HEK293T (cell line): ENCODE measurements at regions not wholly inside any gene's neighbourhood (a gene's known extent, or its start where the extent isn't known, plus 50 kb on each side); places are given as distances from the start of the nearest gene placed in this dataset.
"Not testable (repeated sequence)": the region's sequence is repeated elsewhere in the genome, so short reads cannot be mapped to it uniquely, and the experiment has no call there.

Experiments used
- CTCF ChIA-PET: fragments of 350-600 bp; formaldehyde crosslinking; extraction: SDS; loops from one replicate; lab custom pipeline; 2021; ENCODE audit warnings: antibody characterized with exemption, inconsistent platforms; lab: Yijun Ruan, JAX
- POLR2A ChIA-PET: fragments of 350-600 bp; formaldehyde crosslinking; extraction: SDS; loops from one replicate; lab custom pipeline; 2020; ENCODE audit warnings: antibody characterized with exemption, inconsistent platforms; lab: Yijun Ruan, JAX
- DNase-seq: peaks from one replicate; pipeline ENCODE4 v3.0.0; 2012; ENCODE audit warnings: mixed read lengths; ENCODE audit errors: extremely low spot score
- ARNT ChIP-seq: fragments of 450-650 bp; IDR thresholded peaks from 2 replicates; pipeline ENCODE4 v1.6.1; 2017; ENCODE audit warnings: mild to moderate bottlenecking
- BHLHE40 ChIP-seq: fragments of 450-650 bp; IDR thresholded peaks from 2 replicates; pipeline ENCODE4 v1.6.1; 2016; ENCODE audit warnings: mild to moderate bottlenecking, moderate library complexity, borderline replicate concordance
- CTBP1 ChIP-seq: fragments of 450-650 bp; IDR thresholded peaks from 2 replicates; pipeline ENCODE4 v1.6.1; 2016; ENCODE audit warnings: borderline replicate concordance
- ELF4 ChIP-seq: fragments of 450-650 bp; IDR thresholded peaks from 2 replicates; pipeline ENCODE4 v1.6.1; 2017; ENCODE audit warnings: antibody characterized with exemption
- FOXA1 ChIP-seq: fragments of 450-650 bp; IDR thresholded peaks from 2 replicates; pipeline ENCODE4 v1.6.1; 2016; ENCODE audit warnings: mild to moderate bottlenecking
- FOXK2 ChIP-seq: fragments of 450-650 bp; IDR thresholded peaks from 2 replicates; pipeline ENCODE4 v1.6.1; 2016; ENCODE audit warnings: mild to moderate bottlenecking
- FOXM1 ChIP-seq: fragments of 450-650 bp; IDR thresholded peaks from 2 replicates; pipeline ENCODE4 v1.6.1; 2017; ENCODE audit warnings: mild to moderate bottlenecking, borderline replicate concordance
- HDGF ChIP-seq: fragments of 450-650 bp; IDR thresholded peaks from 2 replicates; pipeline ENCODE4 v1.6.1; 2017; ENCODE audit warnings: antibody characterized with exemption, borderline replicate concordance
- L3MBTL2 ChIP-seq: fragments of 450-650 bp; conservative IDR thresholded peaks from 2 replicates; pipeline ENCODE4 v1.6.1; 2016; ENCODE audit warnings: mild to moderate bottlenecking
- LEF1 ChIP-seq: fragments of 450-650 bp; IDR thresholded peaks from 2 replicates; pipeline ENCODE4 v1.6.1; 2017; ENCODE audit warnings: mild to moderate bottlenecking, borderline replicate concordance
- NFRKB ChIP-seq: fragments of 450-650 bp; IDR thresholded peaks from 2 replicates; pipeline ENCODE4 v1.6.1; 2016; ENCODE audit warnings: mild to moderate bottlenecking, moderate library complexity
- SP1 ChIP-seq: fragments of 450-650 bp; IDR thresholded peaks from 2 replicates; pipeline ENCODE4 v1.6.1; 2017
- SUZ12 ChIP-seq: fragments of 450-650 bp; IDR thresholded peaks from 2 replicates; pipeline ENCODE4 v1.6.1; 2016; ENCODE audit warnings: mild to moderate bottlenecking
- TARDBP ChIP-seq: fragments of 450-650 bp; IDR thresholded peaks from 2 replicates; pipeline ENCODE4 v1.6.1; 2016
- ZNF384 ChIP-seq: fragments of 450-650 bp; IDR thresholded peaks from 2 replicates; pipeline ENCODE4 v1.6.1; 2016
- TF ChIP-seq, protein P1 (sequence below): fragments of 450-650 bp; IDR thresholded peaks from 2 replicates; pipeline ENCODE4 v1.6.1; 2016

DNA sequence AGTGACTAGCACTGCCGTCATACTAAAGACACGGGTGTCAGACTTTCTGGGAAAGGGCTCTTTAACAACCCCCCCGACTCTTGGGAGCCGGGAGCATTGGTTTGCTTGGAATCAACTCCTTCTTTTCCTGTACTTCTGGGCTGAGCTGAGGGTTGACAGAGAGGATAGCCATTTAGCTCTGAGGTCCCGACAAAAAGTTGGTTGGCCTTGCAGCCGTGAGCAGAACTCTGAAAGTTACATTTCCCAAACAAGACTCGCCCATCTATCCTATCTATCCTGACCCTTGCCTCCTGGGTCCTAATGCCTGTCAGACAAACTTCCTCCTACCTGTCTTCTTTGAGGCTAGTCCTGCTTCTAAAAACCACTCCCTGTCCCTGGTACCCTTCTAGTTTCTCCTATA is 460.8 kb upstream of the TOM1L1 start:
- CTCF ChIA-PET, result no interaction called here
- POLR2A ChIA-PET, result no interaction called here
- no peak for TF ChIP-seq LEF1
- TF ChIP-seq, protein P1, sequence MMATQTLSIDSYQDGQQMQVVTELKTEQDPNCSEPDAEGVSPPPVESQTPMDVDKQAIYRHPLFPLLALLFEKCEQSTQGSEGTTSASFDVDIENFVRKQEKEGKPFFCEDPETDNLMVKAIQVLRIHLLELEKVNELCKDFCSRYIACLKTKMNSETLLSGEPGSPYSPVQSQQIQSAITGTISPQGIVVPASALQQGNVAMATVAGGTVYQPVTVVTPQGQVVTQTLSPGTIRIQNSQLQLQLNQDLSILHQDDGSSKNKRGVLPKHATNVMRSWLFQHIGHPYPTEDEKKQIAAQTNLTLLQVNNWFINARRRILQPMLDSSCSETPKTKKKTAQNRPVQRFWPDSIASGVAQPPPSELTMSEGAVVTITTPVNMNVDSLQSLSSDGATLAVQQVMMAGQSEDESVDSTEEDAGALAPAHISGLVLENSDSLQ, result no peak
- no peak for TF ChIP-seq FOXA1
- no peak for TF ChIP-seq ELF4
- no peak for TF ChIP-seq HDGF
- no peak for TF ChIP-seq SUZ12
- TF ChIP-seq NFRKB, result no peak
- no peak for TF ChIP-seq FOXK2
- no peak for TF ChIP-seq BHLHE40
- no peak for TF ChIP-seq L3MBTL2

DNA sequence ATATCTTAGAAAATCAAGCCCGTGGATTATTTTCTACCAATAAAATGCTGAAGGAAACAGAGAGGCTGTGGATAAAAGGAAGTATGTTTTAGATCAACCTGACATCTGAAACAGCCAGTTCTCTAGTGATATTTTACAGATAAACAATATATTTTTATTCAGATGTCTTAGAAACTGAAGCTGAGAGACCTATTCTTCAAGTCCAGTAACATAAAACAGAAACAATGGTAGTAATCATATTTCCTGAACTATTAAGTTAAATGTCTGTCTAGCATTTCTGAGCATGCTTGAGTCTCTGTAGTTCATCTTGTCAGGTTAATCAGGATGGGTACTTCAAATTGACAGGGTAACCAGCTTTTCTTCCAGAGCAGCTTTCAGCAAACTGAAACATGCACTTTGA is 449.6 kb upstream of the TOM1L1 start:
- TF ChIP-seq NFRKB (no peak), HDGF (no peak), BHLHE40 (no peak), ZNF384 (no peak), ARNT (no peak), TARDBP (no peak), FOXK2 (no peak)
- TF ChIP-seq, protein P1, result no peak
- ChIA-PET POLR2A (no interaction called here), CTCF (no interaction called here)
- no peak for DNase-seq

More for the DNA sequence above, 460.8 kb upstream of the TOM1L1 start:
- DNase-seq, result no peak

DNA sequence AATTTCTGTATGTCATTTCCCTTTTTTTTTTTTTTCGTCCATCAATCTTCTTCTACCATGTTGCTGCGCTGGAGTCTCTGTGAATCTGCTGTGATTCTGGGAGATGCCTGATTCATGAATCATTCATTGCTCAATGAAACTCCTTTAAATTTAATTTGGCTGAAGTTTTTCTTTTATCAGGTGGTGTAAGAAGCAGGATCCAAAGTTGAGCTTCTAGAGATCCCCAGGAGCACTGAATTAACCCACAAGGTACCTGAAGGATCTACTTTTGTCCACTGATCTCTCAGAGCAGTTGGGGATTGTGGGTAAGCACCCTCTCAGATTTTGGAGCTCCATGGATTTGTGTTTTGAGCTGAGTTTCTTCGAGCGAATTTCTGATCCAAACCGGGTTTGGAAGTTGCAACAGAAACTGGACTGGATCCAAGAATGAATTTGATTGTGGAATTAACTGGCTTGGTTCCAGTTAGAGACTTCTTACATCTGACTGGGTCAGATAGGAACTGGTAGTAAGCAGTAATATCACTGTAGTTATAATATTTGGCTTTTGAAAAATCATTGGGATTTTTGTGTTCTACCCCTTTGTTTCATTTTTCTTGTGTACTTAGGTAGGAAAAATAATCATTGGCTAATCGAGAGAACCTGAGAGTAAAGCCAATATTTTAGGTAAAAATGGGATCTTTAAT is 447.8 kb upstream of the TOM1L1 start:
- ChIA-PET POLR2A (interaction anchor here (0.8 kb wide), 1 partner anchor 849 kb away, joined by 3 read pairs; no protein-coding TSS in a partner anchor), CTCF (no interaction called here)
- TF ChIP-seq SUZ12 (no peak), BHLHE40 (no peak), HDGF (no peak), ARNT (no peak), CTBP1 (no peak), FOXA1 (no peak), ZNF384 (no peak), FOXM1 (no peak)
- TF ChIP-seq, protein P1, result no peak
- no peak for DNase-seq

DNA sequence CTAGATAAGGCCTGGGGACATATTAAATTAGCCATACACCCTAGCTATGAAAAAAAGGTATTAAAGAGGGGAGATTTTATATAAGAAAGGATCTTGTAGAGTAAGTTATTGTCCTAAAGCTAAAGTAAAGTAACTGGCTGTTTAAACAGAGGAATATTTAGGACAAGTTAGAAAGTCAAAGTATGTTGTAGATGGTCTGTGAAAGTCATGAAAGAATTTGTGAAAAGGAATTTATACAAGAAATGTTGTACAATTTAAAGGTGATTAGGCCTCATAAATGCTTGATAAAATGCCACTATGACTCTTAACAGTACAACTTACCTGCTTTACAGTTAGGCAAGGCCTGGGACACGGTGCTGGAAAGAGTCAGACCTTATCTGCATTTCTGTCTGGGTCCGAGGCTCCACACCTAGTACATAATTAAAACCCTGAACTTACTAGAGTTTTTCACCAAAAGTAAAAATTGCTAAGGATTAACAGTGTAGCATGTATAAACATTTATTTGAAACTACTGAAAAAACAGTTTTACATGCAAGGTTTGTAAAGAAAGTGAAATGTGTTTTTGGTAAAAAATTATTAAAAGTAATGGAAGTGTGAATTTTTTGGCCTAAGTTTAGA is 445.3 kb upstream of the TOM1L1 start:
- TF ChIP-seq, protein P1, result no peak
- TF ChIP-seq L3MBTL2, result no peak
- TF ChIP-seq LEF1, result no peak
- CTCF ChIA-PET, result no interaction called here
- POLR2A ChIA-PET, result no interaction called here
- DNase-seq, result no peak

DNA sequence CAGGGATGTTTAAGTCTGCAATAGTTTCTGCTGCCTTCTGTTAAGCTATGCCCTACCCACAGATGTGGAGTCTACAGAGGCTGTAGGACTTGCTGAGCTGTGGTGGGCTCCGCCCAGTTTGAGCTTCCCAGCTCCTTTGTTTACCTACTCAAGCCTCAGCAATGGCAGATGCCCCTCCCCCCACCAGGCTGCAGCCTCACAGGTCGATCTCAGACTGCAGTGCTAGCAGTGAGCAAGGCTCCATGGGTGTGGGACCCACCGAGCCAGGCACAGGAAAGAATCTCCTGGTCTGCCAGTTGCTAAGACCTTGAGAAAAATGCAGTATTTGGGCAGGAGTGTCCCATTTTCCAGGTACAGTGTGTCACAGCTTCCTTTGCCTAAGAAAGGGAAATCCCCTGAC is 435.2 kb upstream of the TOM1L1 start:
- POLR2A ChIA-PET, DNase-seq, CTCF ChIA-PET: not testable (repeated sequence)

DNA sequence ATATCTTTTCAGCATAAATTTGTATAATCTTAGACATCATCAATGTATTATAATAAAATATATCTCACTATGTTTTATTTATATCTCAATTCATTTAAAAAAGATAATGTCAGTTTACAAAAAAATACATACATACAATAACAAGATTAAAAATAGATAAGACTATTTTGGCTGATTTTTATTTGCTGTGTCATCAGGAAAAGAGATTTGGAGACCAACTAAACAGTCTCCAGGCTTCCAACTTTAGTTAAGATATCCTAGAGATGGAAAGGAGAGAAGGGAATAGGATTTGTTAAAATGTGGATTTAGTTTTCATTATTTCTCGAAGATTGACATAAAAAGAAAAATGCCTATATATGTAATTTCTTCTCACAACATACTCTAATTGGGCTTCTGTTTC is 433.8 kb upstream of the TOM1L1 start:
- TF ChIP-seq SP1, result no peak
- ChIA-PET POLR2A (no interaction called here), CTCF (no interaction called here)
- DNase-seq, result no peak

DNA sequence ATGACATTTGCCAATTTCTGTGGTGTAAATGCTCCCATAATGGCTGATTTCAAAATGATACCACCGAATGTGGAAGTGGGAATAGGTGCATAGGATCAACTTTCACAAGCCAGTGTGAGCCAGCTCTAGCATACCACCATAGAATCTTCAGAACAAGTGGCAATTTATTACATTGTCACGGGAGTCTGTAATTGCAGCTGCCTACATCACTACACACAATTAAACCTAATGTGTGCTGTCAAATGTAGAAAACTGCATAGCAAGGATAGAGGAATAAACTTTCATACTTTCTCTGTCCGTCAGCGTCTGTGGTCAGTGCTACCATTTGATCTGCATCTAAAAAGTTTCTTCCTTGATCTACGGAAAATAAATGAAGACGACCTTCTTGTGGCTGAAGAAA is 417.8 kb upstream of the TOM1L1 start:
- POLR2A ChIA-PET, result no interaction called here
- CTCF ChIA-PET, result no interaction called here
- DNase-seq, result no peak
- no peak for TF ChIP-seq BHLHE40
- no peak for TF ChIP-seq SP1
- no peak for TF ChIP-seq ARNT
- no peak for TF ChIP-seq FOXM1
- no peak for TF ChIP-seq ELF4
- no peak for TF ChIP-seq FOXK2
- TF ChIP-seq TARDBP, result no peak
- no peak for TF ChIP-seq NFRKB
- TF ChIP-seq FOXA1, result no peak
- TF ChIP-seq SUZ12, result no peak
- TF ChIP-seq L3MBTL2, result no peak
- no peak for TF ChIP-seq CTBP1
- TF ChIP-seq HDGF, result no peak
